ENCODE measurements at regions not wholly inside any gene's neighbourhood (a gene's known extent, or its start where the extent isn't known, plus 50 kb on each side); places are given as distances from the start of the nearest gene placed in this dataset.

DNA sequence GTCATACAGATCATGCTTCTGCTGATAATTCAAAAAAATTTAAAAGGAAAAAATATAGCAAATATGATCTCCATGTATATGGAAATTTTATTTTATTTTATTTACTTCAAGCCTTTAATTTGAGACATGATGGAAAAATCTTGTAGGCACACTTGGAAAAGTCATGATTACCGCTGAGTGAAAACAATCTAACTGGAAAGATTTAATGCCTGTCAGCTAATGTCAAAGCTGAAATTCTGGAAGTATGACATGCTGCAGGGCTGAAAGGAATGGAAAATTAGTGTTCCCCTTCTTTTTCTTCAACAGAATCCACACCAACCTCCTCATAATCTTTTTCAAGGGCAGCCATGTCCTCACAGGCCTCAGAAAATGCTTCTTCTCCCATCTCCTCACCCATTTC is 58.2 kb downstream of the RPRM start:
- no peaks in the 10 kb centered on the region for H3K4me1 Mint-ChIP-seq
- H3K4me2 ChIP-seq = no peak overlapping the region
- no peaks in the 10 kb centered on the region for H3K79me2 ChIP-seq (replicated peaks; ENCODE audit: insufficient read depth)
- no peak overlapping the region for H3K27ac ChIP-seq (ENCODE audit: low read depth)
- no peaks in the 10 kb centered on the region for H3K36me3 ChIP-seq (ENCODE audit: insufficient read depth)
- no peak for ATAC-seq
- no peak overlapping the region for H3K4me3 Mint-ChIP-seq
- no peak overlapping the region for H2AFZ ChIP-seq
- H3K9me2 ChIP-seq (ENCODE audit: insufficient read depth) = no peaks in the 10 kb centered on the region
- H3K4me3 ChIP-seq = no peak overlapping the region
- H3K36me3 Mint-ChIP-seq (ENCODE audit: low read depth) = no peaks in the 10 kb centered on the region
- no peaks in the 10 kb centered on the region for H3K27me3 ChIP-seq (ENCODE audit: insufficient read depth)
- H3K27ac Mint-ChIP-seq = no peak overlapping the region
- no peaks in the 10 kb centered on the region for H3K27me3 Mint-ChIP-seq (ENCODE audit: insufficient read depth, low read depth, poor library complexity)
- no peaks in the 10 kb centered on the region for H3K9me3 Mint-ChIP-seq
- no peaks in the 10 kb centered on the region for H3F3A ChIP-seq (replicated peaks; ENCODE audit: low read depth)
- no peaks in the 10 kb centered on the region for H4K20me1 ChIP-seq (replicated peaks; ENCODE audit: insufficient read depth)
- DNase-seq (ENCODE audit: low spot score) = no peak
- TF ChIP-seq, protein P1, sequence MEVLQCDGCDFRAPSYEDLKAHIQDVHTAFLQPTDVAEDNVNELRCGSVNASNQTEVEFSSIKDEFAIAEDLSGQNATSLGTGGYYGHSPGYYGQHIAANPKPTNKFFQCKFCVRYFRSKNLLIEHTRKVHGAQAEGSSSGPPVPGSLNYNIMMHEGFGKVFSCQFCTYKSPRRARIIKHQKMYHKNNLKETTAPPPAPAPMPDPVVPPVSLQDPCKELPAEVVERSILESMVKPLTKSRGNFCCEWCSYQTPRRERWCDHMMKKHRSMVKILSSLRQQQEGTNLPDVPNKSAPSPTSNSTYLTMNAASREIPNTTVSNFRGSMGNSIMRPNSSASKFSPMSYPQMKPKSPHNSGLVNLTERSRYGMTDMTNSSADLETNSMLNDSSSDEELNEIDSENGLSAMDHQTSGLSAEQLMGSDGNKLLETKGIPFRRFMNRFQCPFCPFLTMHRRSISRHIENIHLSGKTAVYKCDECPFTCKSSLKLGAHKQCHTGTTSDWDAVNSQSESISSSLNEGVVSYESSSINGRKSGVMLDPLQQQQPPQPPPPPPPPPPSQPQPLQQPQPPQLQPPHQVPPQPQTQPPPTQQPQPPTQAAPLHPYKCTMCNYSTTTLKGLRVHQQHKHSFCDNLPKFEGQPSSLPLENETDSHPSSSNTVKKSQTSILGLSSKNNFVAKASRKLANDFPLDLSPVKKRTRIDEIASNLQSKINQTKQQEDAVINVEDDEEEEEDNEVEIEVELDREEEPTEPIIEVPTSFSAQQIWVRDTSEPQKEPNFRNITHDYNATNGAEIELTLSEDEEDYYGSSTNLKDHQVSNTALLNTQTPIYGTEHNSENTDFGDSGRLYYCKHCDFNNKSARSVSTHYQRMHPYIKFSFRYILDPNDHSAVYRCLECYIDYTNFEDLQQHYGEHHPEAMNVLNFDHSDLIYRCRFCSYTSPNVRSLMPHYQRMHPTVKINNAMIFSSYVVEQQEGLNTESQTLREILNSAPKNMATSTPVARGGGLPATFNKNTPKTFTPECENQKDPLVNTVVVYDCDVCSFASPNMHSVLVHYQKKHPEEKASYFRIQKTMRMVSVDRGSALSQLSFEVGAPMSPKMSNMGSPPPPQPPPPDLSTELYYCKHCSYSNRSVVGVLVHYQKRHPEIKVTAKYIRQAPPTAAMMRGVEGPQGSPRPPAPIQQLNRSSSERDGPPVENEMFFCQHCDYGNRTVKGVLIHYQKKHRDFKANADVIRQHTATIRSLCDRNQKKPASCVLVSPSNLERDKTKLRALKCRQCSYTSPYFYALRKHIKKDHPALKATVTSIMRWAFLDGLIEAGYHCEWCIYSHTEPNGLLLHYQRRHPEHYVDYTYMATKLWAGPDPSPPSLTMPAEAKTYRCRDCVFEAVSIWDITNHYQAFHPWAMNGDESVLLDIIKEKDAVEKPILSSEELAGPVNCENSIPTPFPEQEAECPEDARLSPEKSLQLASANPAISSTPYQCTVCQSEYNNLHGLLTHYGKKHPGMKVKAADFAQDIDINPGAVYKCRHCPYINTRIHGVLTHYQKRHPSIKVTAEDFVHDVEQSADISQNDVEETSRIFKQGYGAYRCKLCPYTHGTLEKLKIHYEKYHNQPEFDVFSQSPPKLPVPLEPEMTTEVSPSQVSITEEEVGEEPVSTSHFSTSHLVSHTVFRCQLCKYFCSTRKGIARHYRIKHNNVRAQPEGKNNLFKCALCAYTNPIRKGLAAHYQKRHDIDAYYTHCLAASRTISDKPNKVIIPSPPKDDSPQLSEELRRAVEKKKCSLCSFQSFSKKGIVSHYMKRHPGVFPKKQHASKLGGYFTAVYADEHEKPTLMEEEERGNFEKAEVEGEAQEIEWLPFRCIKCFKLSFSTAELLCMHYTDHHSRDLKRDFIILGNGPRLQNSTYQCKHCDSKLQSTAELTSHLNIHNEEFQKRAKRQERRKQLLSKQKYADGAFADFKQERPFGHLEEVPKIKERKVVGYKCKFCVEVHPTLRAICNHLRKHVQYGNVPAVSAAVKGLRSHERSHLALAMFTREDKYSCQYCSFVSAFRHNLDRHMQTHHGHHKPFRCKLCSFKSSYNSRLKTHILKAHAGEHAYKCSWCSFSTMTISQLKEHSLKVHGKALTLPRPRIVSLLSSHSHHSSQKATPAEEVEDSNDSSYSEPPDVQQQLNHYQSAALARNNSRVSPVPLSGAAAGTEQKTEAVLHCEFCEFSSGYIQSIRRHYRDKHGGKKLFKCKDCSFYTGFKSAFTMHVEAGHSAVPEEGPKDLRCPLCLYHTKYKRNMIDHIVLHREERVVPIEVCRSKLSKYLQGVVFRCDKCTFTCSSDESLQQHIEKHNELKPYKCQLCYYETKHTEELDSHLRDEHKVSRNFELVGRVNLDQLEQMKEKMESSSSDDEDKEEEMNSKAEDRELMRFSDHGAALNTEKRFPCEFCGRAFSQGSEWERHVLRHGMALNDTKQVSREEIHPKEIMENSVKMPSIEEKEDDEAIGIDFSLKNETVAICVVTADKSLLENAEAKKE (CRISPR knock-in tag; IDR thresholded peaks at IDR 0.05) = no peak
- TF ChIP-seq NANOG (IDR thresholded peaks at IDR 0.05; ENCODE audit: borderline replicate concordance) = no peak
- TF ChIP-seq ZNF114 (CRISPR knock-in tag; IDR thresholded peaks at IDR 0.05) = no peak
- no peak for TF ChIP-seq POLR2AphosphoS5 (IDR thresholded peaks at IDR 0.05; ENCODE audit: low read depth)
- no peak for TF ChIP-seq EZH2 (IDR thresholded peaks at IDR 0.05; ENCODE audit: low read depth, unreplicated experiment)
- no peak for TF ChIP-seq CREB1 (CRISPR knock-in tag; IDR thresholded peaks at IDR 0.05; ENCODE audit: low read depth)
- H3K4me1 ChIP-seq (ENCODE audit: insufficient read depth) = no peaks in the 10 kb centered on the region

DNA sequence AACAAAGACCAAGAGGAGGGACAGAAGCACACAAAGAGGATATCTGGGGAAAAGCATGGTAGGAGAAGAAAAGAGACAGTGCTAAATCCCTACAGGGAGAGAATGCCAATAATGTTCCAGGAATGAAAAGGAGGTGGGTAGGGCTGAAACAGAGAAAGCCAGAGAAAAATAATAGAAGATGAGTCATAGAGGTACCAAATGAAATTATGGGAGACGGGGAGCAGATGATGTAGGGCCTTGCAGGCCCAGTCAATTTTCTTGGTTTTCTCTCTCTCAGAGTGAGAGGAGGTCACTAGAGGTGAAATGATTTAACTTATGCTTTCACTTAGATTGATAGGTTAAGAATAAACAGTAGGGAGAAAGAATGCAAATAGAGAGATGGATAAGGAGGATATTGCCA is 61.5 kb downstream of the RPRM start:
- Histone ChIP-seq H3K4me1 (ENCODE audit: insufficient read depth) (no peaks in the 10 kb centered on the region), H3K36me3 (ENCODE audit: insufficient read depth) (no peaks in the 10 kb centered on the region), H3K9me2 (ENCODE audit: insufficient read depth) (no peaks in the 10 kb centered on the region), H3K27me3 (ENCODE audit: insufficient read depth) (no peaks in the 10 kb centered on the region), H3K4me3 (no peak overlapping the region), H3K27ac (ENCODE audit: low read depth) (no peak overlapping the region), H2AFZ (no peak overlapping the region), H3F3A (replicated peaks; ENCODE audit: low read depth) (no peaks in the 10 kb centered on the region), H4K20me1 (replicated peaks; ENCODE audit: insufficient read depth) (no peaks in the 10 kb centered on the region), H3K79me2 (replicated peaks; ENCODE audit: insufficient read depth) (no peaks in the 10 kb centered on the region), H3K4me2 (no peak overlapping the region)
- no peaks in the 10 kb centered on the region for H3K9me3 Mint-ChIP-seq
- no peaks in the 10 kb centered on the region for H3K4me1 Mint-ChIP-seq
- H3K27ac Mint-ChIP-seq = no peak overlapping the region
- no peaks in the 10 kb centered on the region for H3K36me3 Mint-ChIP-seq (ENCODE audit: low read depth)
- no peak overlapping the region for H3K4me3 Mint-ChIP-seq
- TF ChIP-seq, protein P2, sequence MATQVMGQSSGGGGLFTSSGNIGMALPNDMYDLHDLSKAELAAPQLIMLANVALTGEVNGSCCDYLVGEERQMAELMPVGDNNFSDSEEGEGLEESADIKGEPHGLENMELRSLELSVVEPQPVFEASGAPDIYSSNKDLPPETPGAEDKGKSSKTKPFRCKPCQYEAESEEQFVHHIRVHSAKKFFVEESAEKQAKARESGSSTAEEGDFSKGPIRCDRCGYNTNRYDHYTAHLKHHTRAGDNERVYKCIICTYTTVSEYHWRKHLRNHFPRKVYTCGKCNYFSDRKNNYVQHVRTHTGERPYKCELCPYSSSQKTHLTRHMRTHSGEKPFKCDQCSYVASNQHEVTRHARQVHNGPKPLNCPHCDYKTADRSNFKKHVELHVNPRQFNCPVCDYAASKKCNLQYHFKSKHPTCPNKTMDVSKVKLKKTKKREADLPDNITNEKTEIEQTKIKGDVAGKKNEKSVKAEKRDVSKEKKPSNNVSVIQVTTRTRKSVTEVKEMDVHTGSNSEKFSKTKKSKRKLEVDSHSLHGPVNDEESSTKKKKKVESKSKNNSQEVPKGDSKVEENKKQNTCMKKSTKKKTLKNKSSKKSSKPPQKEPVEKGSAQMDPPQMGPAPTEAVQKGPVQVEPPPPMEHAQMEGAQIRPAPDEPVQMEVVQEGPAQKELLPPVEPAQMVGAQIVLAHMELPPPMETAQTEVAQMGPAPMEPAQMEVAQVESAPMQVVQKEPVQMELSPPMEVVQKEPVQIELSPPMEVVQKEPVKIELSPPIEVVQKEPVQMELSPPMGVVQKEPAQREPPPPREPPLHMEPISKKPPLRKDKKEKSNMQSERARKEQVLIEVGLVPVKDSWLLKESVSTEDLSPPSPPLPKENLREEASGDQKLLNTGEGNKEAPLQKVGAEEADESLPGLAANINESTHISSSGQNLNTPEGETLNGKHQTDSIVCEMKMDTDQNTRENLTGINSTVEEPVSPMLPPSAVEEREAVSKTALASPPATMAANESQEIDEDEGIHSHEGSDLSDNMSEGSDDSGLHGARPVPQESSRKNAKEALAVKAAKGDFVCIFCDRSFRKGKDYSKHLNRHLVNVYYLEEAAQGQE (IDR thresholded peaks at IDR 0.05; ENCODE audit: unreplicated experiment) = no peak
- TF ChIP-seq, protein P3, sequence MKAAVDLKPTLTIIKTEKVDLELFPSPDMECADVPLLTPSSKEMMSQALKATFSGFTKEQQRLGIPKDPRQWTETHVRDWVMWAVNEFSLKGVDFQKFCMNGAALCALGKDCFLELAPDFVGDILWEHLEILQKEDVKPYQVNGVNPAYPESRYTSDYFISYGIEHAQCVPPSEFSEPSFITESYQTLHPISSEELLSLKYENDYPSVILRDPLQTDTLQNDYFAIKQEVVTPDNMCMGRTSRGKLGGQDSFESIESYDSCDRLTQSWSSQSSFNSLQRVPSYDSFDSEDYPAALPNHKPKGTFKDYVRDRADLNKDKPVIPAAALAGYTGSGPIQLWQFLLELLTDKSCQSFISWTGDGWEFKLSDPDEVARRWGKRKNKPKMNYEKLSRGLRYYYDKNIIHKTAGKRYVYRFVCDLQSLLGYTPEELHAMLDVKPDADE (IDR thresholded peaks at IDR 0.05) = no peak
- TF ChIP-seq JUNB (IDR thresholded peaks at IDR 0.05; ENCODE audit: unreplicated experiment) = no peak
- TF ChIP-seq EZH2 (IDR thresholded peaks at IDR 0.05; ENCODE audit: low read depth, unreplicated experiment) = no peak
- no peak for TF ChIP-seq EZH2phosphoT487 (IDR thresholded peaks at IDR 0.05; ENCODE audit: unreplicated experiment)
- no peak for TF ChIP-seq ZNF331 (CRISPR knock-in tag; IDR thresholded peaks at IDR 0.05; ENCODE audit: low read depth)
- DNase-seq (ENCODE audit: low spot score) (no peak), ATAC-seq (no peak)
- no peaks in the 10 kb centered on the region for H3K27me3 Mint-ChIP-seq (ENCODE audit: insufficient read depth, low read depth, poor library complexity)

All from GM23338 (cell line).